DMS 273 (cell line): ENCODE measurements at regions not wholly inside any gene's neighbourhood (a gene's known extent, or its start where the extent isn't known, plus 50 kb on each side); places are given as distances from the start of the nearest gene placed in this dataset.

ENCODE experiments used
- DNase-seq: peaks from one replicate; lab custom pipeline; 2025; ENCODE audit not compliant: unreplicated experiment; lab: John Stamatoyannopoulos, UW

GRCh38 chr2:155825876-155826275 is 506.6 kb downstream of the NR4A2 start:
- peak; percentile 46 for DNase-seq

- DNase-seq = peak; percentile 75
Measured at GRCh38 chr2:155815851-155816250, 516.7 kb downstream of the NR4A2 start.

DNA sequence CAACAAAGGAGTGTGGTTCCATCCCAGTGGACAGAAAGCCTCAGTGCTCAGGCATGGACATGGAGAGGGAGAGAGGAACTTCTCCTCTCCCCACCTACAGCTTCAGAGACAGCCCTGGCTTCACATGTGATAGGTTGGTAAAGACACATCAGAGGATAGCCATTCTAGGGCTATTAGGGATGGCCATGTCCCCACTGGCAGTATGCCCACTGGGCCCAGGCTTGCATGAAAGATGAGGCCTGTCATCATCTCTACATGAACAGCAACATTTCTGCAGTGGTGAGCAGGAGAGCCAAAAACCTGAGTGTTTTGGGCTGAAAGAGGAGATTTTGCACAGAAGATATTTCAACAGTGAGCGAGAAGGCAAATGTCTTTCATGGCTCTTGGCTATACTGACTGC is 517.2 kb downstream of the NR4A2 start:
- no peak for DNase-seq

GRCh38 chr2:155810411-155810810 is 522.1 kb downstream of the NR4A2 start:
- DNase-seq = no peak

GRCh38 chr2:155802888-155803287 is 529.6 kb downstream of the NR4A2 start:
- DNase-seq = no peak

GRCh38 chr2:155792666-155793065 is 539.9 kb downstream of the NR4A2 start:
- peak; percentile 1 for DNase-seq

GRCh38 chr2:155770516-155770915 is 562.0 kb downstream of the NR4A2 start:
- DNase-seq = no peak

DNA sequence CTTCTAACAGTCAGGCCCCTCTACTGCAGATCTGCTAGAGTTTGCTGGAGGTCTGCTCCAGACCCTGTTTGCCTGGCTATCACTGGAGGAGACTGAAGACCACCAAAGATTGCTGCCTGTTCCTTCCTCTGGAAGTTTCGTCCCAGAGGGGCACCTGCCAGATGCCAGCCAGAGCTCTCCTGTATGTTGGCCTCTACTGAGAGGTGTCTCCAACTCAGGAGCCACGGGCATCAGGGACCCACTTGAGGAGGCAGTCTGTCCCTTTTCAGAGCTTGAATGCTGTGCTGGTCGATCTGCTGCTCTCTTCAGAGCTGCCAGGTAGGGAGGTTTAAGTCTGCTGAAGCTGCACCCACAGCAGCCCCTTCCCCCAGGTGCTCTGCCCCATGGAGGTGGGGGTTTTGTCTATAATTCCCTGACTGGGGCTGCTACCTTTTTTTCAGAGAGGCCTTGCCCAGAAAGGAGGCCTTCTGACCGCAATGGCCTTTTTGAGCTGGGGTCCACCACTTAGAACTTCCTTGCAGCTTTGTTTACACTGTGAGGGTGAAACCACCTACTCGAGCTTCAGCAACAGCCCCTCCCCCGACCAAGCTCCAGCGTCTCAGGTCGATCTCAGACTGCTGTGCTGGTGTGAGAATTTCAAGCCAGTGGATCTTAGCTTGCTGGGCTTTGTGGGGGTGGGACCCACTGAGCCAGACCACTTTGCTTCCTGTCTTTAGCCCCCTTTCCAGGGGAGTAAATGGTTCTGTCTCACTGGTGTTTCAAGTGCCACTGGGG is 566.0 kb downstream of the NR4A2 start:
- no peak for DNase-seq

DNA sequence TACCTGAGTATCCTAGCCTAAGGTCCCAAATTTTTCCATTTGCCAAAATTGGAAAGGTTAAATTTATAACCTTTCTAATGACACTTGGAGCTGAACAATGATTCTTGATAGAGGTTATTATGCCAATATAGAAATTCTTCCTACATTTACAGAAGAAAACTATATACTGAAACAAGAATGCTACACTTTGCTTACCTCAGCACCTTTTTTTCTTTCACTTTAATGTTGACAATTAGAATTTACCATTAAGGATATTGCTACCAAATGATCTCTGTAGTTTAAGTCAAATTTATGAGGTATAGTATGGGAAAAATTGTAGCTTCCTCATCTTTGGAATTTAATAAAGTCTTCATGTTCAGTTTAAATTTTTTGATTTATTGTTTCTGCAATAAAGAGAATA is 577.0 kb downstream of the NR4A2 start:
- DNase-seq = no peak

DNA sequence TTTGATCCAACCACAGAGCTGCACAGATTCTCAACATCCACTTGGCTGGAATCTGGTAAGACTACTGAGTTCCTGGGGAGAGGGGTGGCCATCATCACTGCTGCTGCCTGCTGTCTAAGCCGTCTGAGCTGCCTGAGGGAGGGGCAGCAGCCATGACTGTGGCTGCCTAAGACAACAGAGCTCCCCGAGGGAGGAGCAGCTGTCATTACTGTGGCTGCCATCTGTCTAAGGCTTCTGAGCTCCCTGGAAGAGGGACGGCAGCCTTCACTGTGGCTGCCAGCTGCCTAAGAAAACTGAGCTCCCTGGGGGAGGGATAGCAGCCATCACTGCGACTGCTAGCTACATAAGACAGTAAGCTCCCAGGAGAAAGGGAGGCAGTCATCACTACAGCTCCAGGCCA is 584.4 kb downstream of the NR4A2 start:
- peak; percentile 95 for DNase-seq

DNA sequence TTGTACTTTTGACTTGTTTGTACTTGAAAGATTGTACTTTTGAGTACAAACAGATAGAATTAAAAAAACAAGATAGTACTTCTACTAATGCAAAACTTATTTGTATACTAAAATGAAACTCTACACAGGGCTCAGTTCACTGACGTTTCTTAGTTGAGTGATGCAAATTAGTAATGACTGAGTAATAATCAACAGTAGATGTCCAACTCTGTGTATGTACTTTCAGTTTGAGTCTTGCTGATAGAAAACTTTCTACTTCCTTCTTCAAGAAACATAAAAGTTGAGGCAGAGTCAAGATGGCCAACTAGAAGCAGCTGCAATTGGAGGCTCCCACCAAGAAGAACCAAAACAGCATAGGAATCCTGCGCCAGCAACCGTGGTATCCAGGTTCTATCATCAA is 585.0 kb downstream of the NR4A2 start:
- DNase-seq = no peak

- DNase-seq = peak; percentile 39
Measured at GRCh38 chr2:155733091-155733853, 599.2 kb downstream of the NR4A2 start.

- DNase-seq = no peak
Measured at GRCh38 chr2:155730804-155731203, 601.7 kb downstream of the NR4A2 start.

DNA sequence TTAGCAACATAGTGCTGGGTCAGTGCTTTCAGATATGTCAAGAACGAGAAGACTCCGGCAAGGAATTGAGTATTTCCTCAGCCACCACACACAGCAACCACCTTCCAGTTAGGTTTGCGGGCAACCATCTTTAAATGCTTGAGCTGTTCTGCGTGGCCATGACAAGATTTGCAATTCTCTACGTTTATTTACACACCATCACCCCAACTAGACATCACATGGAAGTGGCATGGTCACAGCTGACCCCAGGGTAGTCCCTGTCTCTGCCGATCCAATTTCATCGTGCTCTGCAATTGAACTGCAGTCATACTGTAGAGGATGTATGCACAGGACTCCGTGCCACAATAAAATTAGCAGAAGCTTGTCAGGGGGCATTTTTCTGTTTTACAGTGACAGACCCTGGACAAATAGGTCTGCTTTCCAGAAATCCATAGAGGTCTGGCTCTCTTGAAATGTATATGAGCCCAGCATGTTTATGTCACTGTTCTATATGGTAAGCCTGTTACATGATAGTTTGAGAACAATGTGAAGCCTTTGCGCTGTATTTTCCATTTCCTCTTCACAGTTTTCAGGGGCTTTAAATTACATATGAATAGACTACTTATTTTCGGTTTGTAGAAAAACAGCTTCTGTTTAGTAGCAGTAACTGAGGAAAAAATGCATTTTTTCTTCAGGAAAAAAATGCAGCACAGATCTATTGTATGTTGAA is 605.2 kb downstream of the NR4A2 start:
- no peak for DNase-seq

DNA sequence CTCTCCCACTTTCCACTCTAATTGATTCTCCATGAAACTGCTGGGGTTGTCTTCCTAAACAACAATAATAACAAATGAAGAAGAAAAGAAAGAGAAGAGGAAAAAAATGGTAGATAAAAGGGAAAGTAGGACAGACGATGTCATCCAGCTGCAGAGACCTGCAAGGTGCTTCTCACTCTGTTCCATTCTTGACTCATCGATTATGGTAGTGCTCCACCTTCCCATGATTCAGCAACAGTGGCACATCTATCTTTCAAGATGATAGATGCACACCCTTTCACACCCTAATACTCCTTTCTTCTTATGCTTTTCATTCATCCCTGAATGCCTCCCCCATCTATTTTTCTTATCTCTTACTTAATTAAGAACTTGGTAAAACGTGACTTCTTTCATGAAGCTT is 610.2 kb downstream of the NR4A2 start:
- no peak for DNase-seq

DNA sequence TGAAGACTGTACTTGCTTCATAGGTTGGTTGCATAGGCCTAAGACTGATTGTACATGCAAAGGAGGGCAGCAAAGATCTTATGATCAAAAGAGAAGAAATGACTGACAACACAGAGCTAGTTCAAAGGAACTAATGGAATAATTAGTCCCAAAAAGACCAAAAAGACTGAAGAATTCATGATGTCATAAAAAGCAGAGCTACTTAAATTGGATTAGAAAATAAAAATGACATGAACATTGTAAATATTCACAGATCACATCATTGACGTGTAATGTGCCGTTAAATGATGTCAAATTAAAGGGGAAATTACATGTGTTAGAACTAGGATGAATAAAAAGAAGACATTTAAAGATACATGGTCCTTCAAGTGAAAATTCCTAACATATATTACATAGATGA is 616.8 kb downstream of the NR4A2 start:
- DNase-seq = no peak

GRCh38 chr2:155714983-155715382 is 617.5 kb downstream of the NR4A2 start:
- no peak for DNase-seq

DNA sequence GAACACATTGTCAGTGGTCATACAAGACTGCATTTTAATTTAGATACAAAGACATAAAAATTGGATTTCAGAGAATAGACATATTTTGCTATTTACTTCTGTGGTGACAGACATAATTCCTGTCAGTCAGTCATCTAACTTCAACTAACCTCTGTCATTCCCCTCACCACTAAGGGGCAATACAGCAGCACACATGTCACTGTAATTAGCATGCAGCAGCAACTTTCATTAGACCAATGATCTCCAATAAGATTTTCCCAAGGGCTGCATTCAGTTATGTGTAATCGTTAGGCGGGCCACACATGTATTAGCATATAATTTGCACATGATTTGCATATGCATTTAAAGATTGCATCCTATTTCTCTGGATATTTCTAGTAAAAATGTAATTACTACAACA is 624.5 kb downstream of the NR4A2 start:
- peak; percentile 11 for DNase-seq

DNA sequence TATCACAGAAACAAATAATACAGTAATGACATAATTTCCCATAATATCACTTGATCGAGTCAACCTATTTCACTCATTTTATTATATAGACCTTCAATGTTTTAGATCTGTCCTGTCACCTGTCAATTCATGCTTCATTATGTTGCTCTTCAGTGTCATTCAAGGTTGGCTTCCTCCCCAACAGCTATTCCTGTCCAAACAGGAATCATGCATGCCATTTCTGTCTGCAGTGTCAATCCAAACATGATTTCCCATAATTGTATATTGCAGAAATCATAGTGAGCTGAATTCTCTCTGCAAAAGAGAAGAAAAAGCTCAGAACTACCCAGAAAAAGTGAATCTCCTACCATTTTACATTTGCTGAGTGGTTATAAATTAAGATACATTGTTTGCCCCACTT is 628.6 kb downstream of the NR4A2 start:
- DNase-seq = no peak

- DNase-seq = no peak
Measured at GRCh38 chr2:155703048-155703447, 629.5 kb downstream of the NR4A2 start.

DNA sequence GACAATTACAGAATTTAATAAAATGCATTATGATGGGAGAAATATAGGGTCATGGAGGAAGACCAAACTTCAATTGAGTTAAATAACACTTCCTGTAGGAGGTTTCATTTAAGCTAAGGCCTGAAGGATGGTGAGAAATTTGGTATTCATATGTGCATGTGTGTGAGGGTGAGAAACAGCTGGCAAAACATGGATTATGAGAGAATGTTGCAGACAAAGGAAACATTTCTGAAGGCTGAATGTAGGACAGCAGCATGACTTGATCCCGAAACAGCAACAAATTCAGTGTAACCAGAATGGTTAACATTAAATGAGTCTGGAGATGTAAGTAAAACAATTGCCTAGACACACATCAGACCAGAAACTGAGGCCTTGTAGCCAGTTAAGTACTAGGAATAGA is 630.8 kb downstream of the NR4A2 start:
- no peak for DNase-seq

DNA sequence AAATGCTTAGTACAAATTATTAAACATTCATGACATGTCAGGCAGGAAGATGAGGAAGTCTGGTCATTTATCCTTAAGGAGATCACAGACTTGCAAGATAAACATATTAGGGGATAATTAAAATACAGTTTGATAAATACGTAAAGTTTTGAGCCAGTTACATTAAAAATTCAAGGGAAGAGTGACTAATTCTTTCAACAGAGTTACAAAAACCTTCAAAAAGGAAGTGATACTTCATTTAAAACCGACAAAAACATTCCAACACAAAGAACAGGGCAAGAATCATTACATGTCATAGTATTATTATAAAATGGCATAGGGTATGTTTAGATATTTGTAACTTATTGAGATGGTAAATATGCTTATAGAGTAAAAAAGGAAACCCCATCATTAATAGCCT is 636.0 kb downstream of the NR4A2 start:
- DNase-seq = no peak
